Testis (tissue), 2 donors: ENCODE measurements at regions not wholly inside any gene's neighbourhood (a gene's known extent, or its start where the extent isn't known, plus 50 kb on each side); places are given as distances from the start of the nearest gene placed in this dataset.

Source experiments
- DNase-seq: peaks from one replicate; pipeline ENCODE4 v3.0.0-alpha.2; 2019
- H3K27ac ChIP-seq, 2 donors: fragments of 200-600 bp; sonication (generic); one replicate each; pipeline ENCODE4 v1.5.1; 2019
- H3K27me3 ChIP-seq: fragments of 200-600 bp; sonication (generic); one replicate; pipeline ENCODE4 v1.5.1; 2019
- H3K36me3 ChIP-seq: fragments of 200-600 bp; sonication (generic); one replicate; pipeline ENCODE4 v1.5.1; 2017; ENCODE audit warnings: low read depth; ENCODE audit errors: missing control alignments
- H3K4me1 ChIP-seq: fragments of 200-600 bp; sonication (generic); one replicate; pipeline ENCODE4 v1.5.1; 2019
- H3K4me3 ChIP-seq, 2 donors: fragments of 200-600 bp; sonication (generic); one replicate each; pipeline ENCODE4 v1.5.1; 2017 to 2019
- H3K9me3 ChIP-seq: fragments of 200-600 bp; sonication (generic); one replicate; pipeline ENCODE4 v1.5.1; 2017
- POLR2A ChIP-seq: fragments of 450-650 bp; IDR thresholded peaks from one replicate; pipeline ENCODE4 v1.6.1; 2017; ENCODE audit warnings: antibody characterized with exemption, mild to moderate bottlenecking, moderate library complexity
- WGBS, 2 donors: methylation state at CpG; one replicate each; pipeline ENCODE4 v1.1.5; 2018; 5-methylcytosine and 5-hydroxymethylcytosine counted together
- intact Hi-C: fragments of 100-400 bp; cut with DNase I; formaldehyde crosslinking; loops from one replicate; pipeline ENCODE4 v1.15.1; 2023; ENCODE audit warnings: low total_unique reads
- TF ChIP-seq, protein P1 (sequence below), 3 experiments: fragments of 450-650 bp in 2 of 3; fragments of 200-600 bp in 1 of 3; sonication (generic) in 1 of 3; IDR thresholded peaks; one replicate each; pipeline ENCODE4 v1.5.1; 2016 to 2019; ENCODE audit warnings: antibody characterized with exemption in 3 of 3, mild to moderate bottlenecking in 2 of 3, moderate library complexity in 1 of 3

DNA sequence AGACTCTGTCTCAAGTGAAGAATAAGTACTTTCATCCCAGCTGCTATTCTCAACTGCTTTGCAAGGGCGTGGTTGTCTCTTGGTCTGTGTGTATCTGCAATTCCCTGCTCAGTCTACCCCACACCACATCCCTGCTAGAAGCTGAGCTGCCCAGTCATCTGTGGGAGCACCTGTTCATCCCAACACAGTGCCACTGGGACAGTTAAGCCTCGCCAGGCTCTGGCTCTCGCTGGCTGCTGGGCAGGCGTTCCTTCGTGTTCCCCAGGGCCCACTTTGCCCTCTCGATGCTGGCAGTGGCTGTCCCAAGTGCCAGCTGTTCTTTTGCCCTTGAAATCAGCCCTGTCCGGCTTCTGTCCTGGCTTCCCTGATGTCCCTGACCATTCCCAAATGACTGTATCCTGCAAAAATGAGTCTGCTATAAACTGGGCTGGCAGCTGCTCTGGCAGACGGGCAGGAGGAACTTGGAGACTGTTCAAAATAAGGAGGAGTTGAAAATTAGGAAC is 91.6 kb upstream of the KLHL25 start:
- intact Hi-C loops = no loop called here
- 78 to 86% methylated on average over 7 to 8 of the region's 8 CpGs for WGBS, 2 donors
- Histone ChIP-seq H3K9me3 (no peaks in the 10 kb centered on the region), H3K27ac (no peak overlapping the region), H3K4me1 (no peaks in the 10 kb centered on the region), H3K4me3 (no peak overlapping the region), H3K27me3 (no peaks in the 10 kb centered on the region), H3K36me3 (no peaks in the 10 kb centered on the region)
- TF ChIP-seq POLR2A = no peak
- TF ChIP-seq, protein P1, sequence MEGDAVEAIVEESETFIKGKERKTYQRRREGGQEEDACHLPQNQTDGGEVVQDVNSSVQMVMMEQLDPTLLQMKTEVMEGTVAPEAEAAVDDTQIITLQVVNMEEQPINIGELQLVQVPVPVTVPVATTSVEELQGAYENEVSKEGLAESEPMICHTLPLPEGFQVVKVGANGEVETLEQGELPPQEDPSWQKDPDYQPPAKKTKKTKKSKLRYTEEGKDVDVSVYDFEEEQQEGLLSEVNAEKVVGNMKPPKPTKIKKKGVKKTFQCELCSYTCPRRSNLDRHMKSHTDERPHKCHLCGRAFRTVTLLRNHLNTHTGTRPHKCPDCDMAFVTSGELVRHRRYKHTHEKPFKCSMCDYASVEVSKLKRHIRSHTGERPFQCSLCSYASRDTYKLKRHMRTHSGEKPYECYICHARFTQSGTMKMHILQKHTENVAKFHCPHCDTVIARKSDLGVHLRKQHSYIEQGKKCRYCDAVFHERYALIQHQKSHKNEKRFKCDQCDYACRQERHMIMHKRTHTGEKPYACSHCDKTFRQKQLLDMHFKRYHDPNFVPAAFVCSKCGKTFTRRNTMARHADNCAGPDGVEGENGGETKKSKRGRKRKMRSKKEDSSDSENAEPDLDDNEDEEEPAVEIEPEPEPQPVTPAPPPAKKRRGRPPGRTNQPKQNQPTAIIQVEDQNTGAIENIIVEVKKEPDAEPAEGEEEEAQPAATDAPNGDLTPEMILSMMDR (IDR thresholded peaks at IDR 0.05) = no peak
- DNase-seq = no peak

DNA sequence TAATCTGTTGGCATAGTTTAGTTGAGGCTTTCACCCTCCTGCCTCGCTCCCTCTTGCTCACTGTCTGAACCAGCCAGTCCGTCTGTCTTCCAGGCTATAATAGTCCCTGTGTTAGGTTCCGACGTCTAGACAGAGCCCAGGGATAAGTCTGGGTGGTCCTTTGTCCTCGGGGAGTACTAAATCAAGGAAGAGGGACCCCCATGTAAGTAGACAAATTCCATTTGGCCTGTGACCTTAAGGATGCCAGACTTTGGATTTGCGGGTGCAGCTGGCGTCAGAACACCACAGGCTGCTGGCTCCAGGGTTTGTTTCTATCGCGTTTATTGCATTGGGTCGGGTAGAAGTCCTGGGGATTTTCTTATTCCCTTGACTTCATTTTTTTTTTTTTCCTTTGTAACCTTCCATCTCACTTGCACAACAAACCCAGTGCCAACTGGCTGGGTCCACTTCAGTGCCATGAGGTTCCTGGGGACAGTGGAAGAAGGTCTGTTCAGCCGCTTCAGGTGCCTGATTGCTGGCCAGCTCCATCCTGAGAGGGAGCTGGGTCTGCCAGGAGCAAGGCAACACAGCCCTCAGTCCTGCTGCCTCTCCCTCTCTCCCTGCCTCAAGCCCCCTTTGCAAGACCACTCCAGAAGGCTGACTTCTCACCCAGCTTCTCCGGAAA is 95.4 kb upstream of the KLHL25 start:
- TF ChIP-seq, protein P1 (IDR thresholded peaks at IDR 0.05) = no peak
- no peak for TF ChIP-seq POLR2A
- 68 to 78% methylated on average over 12 of the region's 12 CpGs for WGBS, 2 donors
- Histone ChIP-seq H3K36me3 (no peaks in the 10 kb centered on the region), H3K9me3 (no peaks in the 10 kb centered on the region), H3K4me3 (no peak overlapping the region), H3K27ac (no peak overlapping the region), H3K4me1 (no peaks in the 10 kb centered on the region), H3K27me3 (no peaks in the 10 kb centered on the region)
- intact Hi-C loops = loop anchor here (10.0 kb wide), 1 partner anchor 1535 kb away; no protein-coding TSS in a partner anchor
- no peak for DNase-seq

DNA sequence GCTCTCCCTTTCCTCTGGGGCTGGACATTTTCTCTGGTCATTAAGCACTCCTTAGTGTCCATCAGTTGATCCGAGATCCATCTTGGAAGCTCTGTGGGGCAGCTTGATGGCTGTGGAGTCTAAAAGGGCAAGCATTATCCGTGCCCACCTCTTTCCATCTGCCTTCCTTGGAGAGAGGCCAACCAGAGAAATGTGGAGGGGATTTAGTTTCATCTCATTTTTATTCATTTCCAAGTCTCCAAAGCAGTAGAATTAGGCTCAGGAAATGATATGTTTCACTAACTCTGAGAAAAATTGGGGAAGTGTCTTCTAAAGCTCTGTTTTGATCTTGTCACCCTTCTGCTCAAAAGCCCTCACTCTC is 95.9 kb upstream of the KLHL25 start:
- Histone ChIP-seq H3K27ac (no peak overlapping the region), H3K4me3 (no peak overlapping the region), H3K9me3 (no peaks in the 10 kb centered on the region), H3K27me3 (no peaks in the 10 kb centered on the region), H3K4me1 (no peaks in the 10 kb centered on the region), H3K36me3 (no peaks in the 10 kb centered on the region)
- intact Hi-C loops = loop anchor here (10.0 kb wide), 1 partner anchor 1534 kb away; no protein-coding TSS in a partner anchor
- TF ChIP-seq POLR2A = no peak
- TF ChIP-seq, protein P1 (IDR thresholded peaks at IDR 0.05) = no peak
- no peak for DNase-seq
- WGBS, 2 donors = 84 to 89% methylated on average over 2 of the region's 2 CpGs

DNA sequence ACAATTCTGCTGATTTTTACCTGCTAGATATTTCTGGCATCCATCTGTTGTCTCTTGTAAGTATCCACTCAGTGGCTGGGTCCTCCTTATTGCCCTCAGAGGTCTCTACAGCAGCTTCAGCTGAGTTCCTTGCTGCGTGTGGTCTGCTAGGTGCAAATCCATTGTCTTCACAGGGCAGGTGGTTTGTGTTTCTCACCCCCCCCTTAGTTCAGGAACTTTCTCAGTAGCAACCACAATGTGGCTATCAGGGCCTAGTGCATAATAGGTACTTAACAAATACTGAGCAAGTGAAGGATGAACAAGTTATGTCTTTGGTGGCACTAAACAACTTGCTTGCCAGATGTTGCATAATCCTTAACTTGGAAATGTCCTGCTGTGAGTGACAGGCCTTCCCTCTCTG is 96.7 kb upstream of the KLHL25 start:
- DNase-seq = no peak
- Histone ChIP-seq H3K4me1 (no peaks in the 10 kb centered on the region), H3K4me3 (no peak overlapping the region), H3K36me3 (no peaks in the 10 kb centered on the region), H3K27ac (no peak overlapping the region), H3K27me3 (no peaks in the 10 kb centered on the region), H3K9me3 (no peaks in the 10 kb centered on the region)
- intact Hi-C loops = loop anchor here (10.0 kb wide), 1 partner anchor 1533 kb away; no protein-coding TSS in a partner anchor
- no peak for TF ChIP-seq POLR2A
- TF ChIP-seq, protein P1 (IDR thresholded peaks at IDR 0.05) = no peak
- 71 to 100% methylated on average over 1 of the region's 1 CpG for WGBS, 2 donors

DNA sequence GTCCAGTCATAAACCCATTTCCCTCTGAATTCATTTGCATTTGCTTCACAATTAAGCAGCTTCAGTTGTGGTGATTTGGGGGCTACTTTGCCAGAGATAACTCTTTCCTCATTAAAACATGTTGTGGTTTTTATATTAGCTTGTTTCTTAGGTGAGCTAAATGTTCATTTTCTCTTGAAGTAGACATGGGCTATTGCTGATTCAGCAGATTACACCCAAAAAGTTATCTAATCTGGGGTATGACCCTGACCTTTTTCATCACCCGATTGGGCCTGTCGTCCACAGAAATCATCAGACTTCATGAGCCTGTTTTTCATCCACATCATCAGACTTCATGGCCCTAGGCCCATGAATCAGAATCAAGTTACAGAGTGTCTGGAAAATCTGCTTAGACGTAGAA is 97.5 kb upstream of the KLHL25 start:
- no peak overlapping the region for H3K27ac ChIP-seq
- 68 to 85% methylated on average over 3 of the region's 3 CpGs for WGBS, 2 donors
- DNase-seq = no peak
- TF ChIP-seq POLR2A = no peak
- TF ChIP-seq, protein P1 (IDR thresholded peaks at IDR 0.05) = no peak
- H3K36me3 ChIP-seq = no peaks in the 10 kb centered on the region
- intact Hi-C loops = loop anchor here (10.0 kb wide), 1 partner anchor 1533 kb away; no protein-coding TSS in a partner anchor
- no peaks in the 10 kb centered on the region for H3K9me3 ChIP-seq
- H3K27me3 ChIP-seq = no peaks in the 10 kb centered on the region
- no peaks in the 10 kb centered on the region for H3K4me1 ChIP-seq
- H3K4me3 ChIP-seq = no peak overlapping the region
